Glutamatergic neuron (in vitro differentiated cells): ENCODE measurements at regions not wholly inside any gene's neighbourhood (a gene's known extent, or its start where the extent isn't known, plus 50 kb on each side); places are given as distances from the start of the nearest gene placed in this dataset.
"Not testable (repeated sequence)": the region's sequence is repeated elsewhere in the genome, so short reads cannot be mapped to it uniquely, and the experiment has no call there.

Experiments
- DNase-seq: peaks from one replicate; pipeline ENCODE4 v3.0.0; 2022
- H3K27ac Mint-ChIP-seq: one replicate; pipeline ENCODE4 v1.8.0; 2020; ENCODE audit warnings: mild to moderate bottlenecking, mixed read lengths, inconsistent platforms; ENCODE audit not compliant: unreplicated experiment
- H3K27me3 Mint-ChIP-seq: one replicate; pipeline ENCODE4 v1.8.0; 2020; ENCODE audit warnings: mild to moderate bottlenecking, moderate library complexity, mixed read lengths, inconsistent platforms; ENCODE audit not compliant: unreplicated experiment
- H3K36me3 Mint-ChIP-seq: one replicate; pipeline ENCODE4 v1.8.0; 2020; ENCODE audit warnings: mild to moderate bottlenecking, mixed read lengths, inconsistent platforms; ENCODE audit not compliant: unreplicated experiment
- H3K4me1 Mint-ChIP-seq: one replicate; pipeline ENCODE4 v1.8.0; 2020; ENCODE audit warnings: mild to moderate bottlenecking, low read depth, mixed read lengths, inconsistent platforms; ENCODE audit not compliant: unreplicated experiment
- H3K4me3 Mint-ChIP-seq: one replicate; pipeline ENCODE4 v1.8.0; 2020; ENCODE audit warnings: mild to moderate bottlenecking, mixed read lengths, inconsistent platforms; ENCODE audit not compliant: unreplicated experiment
- H3K9me3 Mint-ChIP-seq: one replicate; pipeline ENCODE4 v1.8.0; 2020; ENCODE audit warnings: mild to moderate bottlenecking, moderate library complexity, mixed read lengths, inconsistent platforms; ENCODE audit not compliant: unreplicated experiment
- CTCF ChIP-seq: fragments of 200-600 bp; sonication (generic); IDR thresholded peaks from one replicate; pipeline ENCODE4 v1.5.0; 2021; ENCODE audit not compliant: partially characterized antibody, unreplicated experiment

- H3K36me3 Mint-ChIP-seq: no peaks in the 10 kb centered on the region
- H3K27me3 Mint-ChIP-seq: no peaks in the 10 kb centered on the region
- DNase-seq: no peak
- no peak overlapping the region for H3K4me3 Mint-ChIP-seq
- no peak overlapping the region for H3K27ac Mint-ChIP-seq
- TF ChIP-seq CTCF: no peak
- H3K4me1 Mint-ChIP-seq: no peaks in the 10 kb centered on the region
- H3K9me3 Mint-ChIP-seq: no peaks in the 10 kb centered on the region
Observed at GRCh38 chr4:111323916-111324315, 701.0 kb upstream of the PITX2 start.

GRCh38 chr4:111326450-111326849 is 703.6 kb upstream of the PITX2 start:
- Mint-ChIP-seq H3K36me3 (no peaks in the 10 kb centered on the region), H3K27me3 (no peaks in the 10 kb centered on the region), H3K9me3 (no peaks in the 10 kb centered on the region), H3K4me3 (no peak overlapping the region), H3K27ac (no peak overlapping the region), H3K4me1 (no peaks in the 10 kb centered on the region)
- TF ChIP-seq CTCF: no peak
- no peak for DNase-seq

GRCh38 chr4:111330786-111331185 is 707.9 kb upstream of the PITX2 start:
- H3K4me1 Mint-ChIP-seq: no peaks in the 10 kb centered on the region
- no peaks in the 10 kb centered on the region for H3K9me3 Mint-ChIP-seq
- DNase-seq: no peak
- no peak for TF ChIP-seq CTCF
- H3K36me3 Mint-ChIP-seq: no peaks in the 10 kb centered on the region
- no peaks in the 10 kb centered on the region for H3K27me3 Mint-ChIP-seq
- H3K27ac Mint-ChIP-seq: no peak overlapping the region
- H3K4me3 Mint-ChIP-seq: no peak overlapping the region

GRCh38 chr4:111334361-111334760 is 711.5 kb upstream of the PITX2 start:
- no peaks in the 10 kb centered on the region for H3K4me1 Mint-ChIP-seq

GRCh38 chr4:111337186-111337876 is 714.5 kb upstream of the PITX2 start:
- not testable (repeated sequence) for H3K9me3 Mint-ChIP-seq, H3K27me3 Mint-ChIP-seq, DNase-seq, H3K36me3 Mint-ChIP-seq, H3K4me1 Mint-ChIP-seq, H3K4me3 Mint-ChIP-seq
- peak overlapping the region; percentile 29 for H3K27ac Mint-ChIP-seq

More at GRCh38 chr4:111334361-111334760, 711.5 kb upstream of the PITX2 start:
- Mint-ChIP-seq H3K27me3 (no peaks in the 10 kb centered on the region), H3K4me3 (no peak overlapping the region), H3K36me3 (no peaks in the 10 kb centered on the region), H3K27ac (no peak overlapping the region), H3K9me3 (no peaks in the 10 kb centered on the region)
- TF ChIP-seq CTCF: no peak
- no peak for DNase-seq
